K562 (cell line): ENCODE measurements at regions not wholly inside any gene's neighbourhood (a gene's known extent, or its start where the extent isn't known, plus 50 kb on each side); places are given as distances from the start of the nearest gene placed in this dataset.

Experiments
- ATAC-seq: fragments of 200-7000 bp; cut with Tn5 transposase; 3 replicates; pipeline ENCODE4 v1.9.1; 2020; ENCODE audit warnings: moderate library complexity
- BruUV-seq: library from RNA; stranded (reverse); fragments of 400-500 nt; replicated peaks from 2 replicates; lab custom pipeline; 2021; lab: Mats Ljungman, UMichigan
- CTCF ChIA-PET: fragments of 300-600 bp; formaldehyde crosslinking; extraction: SDS; loops from one replicate; lab custom pipeline; 2021; ENCODE audit warnings: low intra/inter-chr PET ratio; lab: Yijun Ruan, JAX
- POLR2A ChIA-PET: fragments of 300-600, 350-650 bp; sonication (Branson Sonifier 250); formaldehyde crosslinking; extraction: SDS; loops from one replicate; lab custom pipeline; 2021; ENCODE audit warnings: antibody characterized with exemption, inconsistent platforms; lab: Yijun Ruan, JAX
- DNase-seq, 4 experiments: peaks; one replicate each; pipeline versions ENCODE4 v3.0.0 to v3.0.0-alpha.2; 2011 to 2018; ENCODE audit warnings: low spot score in 3 of 4, mixed read lengths in 3 of 4; ENCODE audit errors: extremely low read depth in 1 of 4
- FAIRE-seq: peaks from 2 replicates; lab custom pipeline; 2011; peaks lifted over from hg19 to GRCh38; lab: Jason Lieb, UNC
- H2AFZ ChIP-seq: 2 replicates; pipeline ENCODE4 v1.6.0; 2011; ENCODE audit warnings: low read depth, low read length, control low read depth, inconsistent platforms
- H3K27ac ChIP-seq: fragments of 200-600 bp; 3 replicates; pipeline ENCODE4 v1.8.0; 2011; ENCODE audit warnings: low read depth, mild to moderate bottlenecking, control low read depth, inconsistent platforms, low read length, moderate library complexity, mixed read lengths; ENCODE audit errors: extremely low read depth
- H3K27me3 ChIP-seq, 2 experiments: fragments of 300-600 bp in 1 of 2; 2 replicates in 1 of 2; 3 replicates in 1 of 2; pipeline versions ENCODE4 v1.6.0 to v1.8.0; 2011; ENCODE audit warnings: inconsistent platforms in 2 of 2, low read length in 2 of 2, mild to moderate bottlenecking in 1 of 2, mixed read lengths in 1 of 2, moderate library complexity in 1 of 2; ENCODE audit not compliant: control insufficient read depth in 2 of 2, insufficient read depth in 2 of 2
- H3K36me3 ChIP-seq: fragments of 300-600 bp; 3 replicates; pipeline ENCODE4 v1.8.0; 2011; ENCODE audit warnings: mild to moderate bottlenecking, low read length, inconsistent platforms; ENCODE audit not compliant: control insufficient read depth, insufficient read depth
- H3K4me1 ChIP-seq, 2 experiments: fragments of 200-600 bp in 1 of 2; replicated peaks in 1 of 2; 2 replicates in 1 of 2; 3 replicates in 1 of 2; pipeline versions ENCODE4 v1.5.1 to v1.8.0; 2011; ENCODE audit warnings: inconsistent platforms in 2 of 2, low read length in 2 of 2, mild to moderate bottlenecking in 1 of 2, mixed read lengths in 1 of 2, moderate library complexity in 1 of 2; ENCODE audit not compliant: control insufficient read depth in 2 of 2, insufficient read depth in 2 of 2
- H3K4me2 ChIP-seq: 2 replicates; pipeline ENCODE4 v1.6.1; 2011; ENCODE audit warnings: low read length, control low read depth, inconsistent platforms, mixed read lengths; ENCODE audit not compliant: insufficient read depth
- H3K4me3 ChIP-seq: fragments of 200-600 bp; sonication (generic), shearing (Covaris generic); 2 replicates; pipeline ENCODE4 v1.5.1; 2016; ENCODE audit warnings: control low read depth, inconsistent platforms
- H3K79me2 ChIP-seq: fragments of 200-600 bp; 3 replicates; pipeline ENCODE4 v1.8.0; 2011; ENCODE audit warnings: low read length, inconsistent platforms; ENCODE audit not compliant: control insufficient read depth, insufficient read depth
- H3K9ac ChIP-seq, 2 experiments: 2 replicates each; pipeline versions ENCODE4 v1.6.0 to v1.6.1; 2011; ENCODE audit warnings: low read depth in 2 of 2, low read length in 2 of 2, control low read depth in 1 of 2, inconsistent platforms in 1 of 2, mild to moderate bottlenecking in 1 of 2, mixed read lengths in 1 of 2; ENCODE audit not compliant: insufficient read depth in 1 of 2
- H3K9me1 ChIP-seq: one replicate; pipeline ENCODE4 v1.6.0; 2011; ENCODE audit warnings: inconsistent platforms, mild to moderate bottlenecking, low read length, moderate library complexity; ENCODE audit not compliant: control insufficient read depth, insufficient read depth
- H3K9me3 ChIP-seq: replicated peaks from 2 replicates; pipeline ENCODE4 v1.5.1; 2011; ENCODE audit warnings: low read depth, low read length, inconsistent platforms; ENCODE audit not compliant: control insufficient read depth, insufficient read depth
- H4K20me1 ChIP-seq: replicated peaks from 2 replicates; pipeline ENCODE4 v1.6.1; 2011; ENCODE audit warnings: low read length, inconsistent platforms, mixed read lengths; ENCODE audit not compliant: control insufficient read depth, insufficient read depth
- ARID3A ChIP-seq: IDR thresholded peaks from 2 replicates; pipeline ENCODE4 v1.6.1; 2012; ENCODE audit warnings: low read depth, low read length, improper control_type of control experiment, borderline replicate concordance
- BRD4 ChIP-seq: fragments of 200-600 bp; sonication (generic); IDR thresholded peaks from 2 replicates; pipeline ENCODE4 v1.6.1; 2017; ENCODE audit warnings: inconsistent platforms
- CBFA2T2 ChIP-seq: fragments of 450-650 bp; conservative IDR thresholded peaks from 2 replicates; pipeline ENCODE4 v1.6.1; 2017; ENCODE audit warnings: mild to moderate bottlenecking
- CTCF ChIP-seq, 3 experiments: IDR thresholded peaks in 2 of 3; conservative IDR thresholded peaks in 1 of 3; 2 replicates each; pipeline ENCODE4 v1.5.1; 2011 to 2012; ENCODE audit warnings: low read length in 3 of 3, mild to moderate bottlenecking in 3 of 3, control low read depth in 2 of 3, improper control_type of control experiment in 1 of 3, inconsistent platforms in 1 of 3, low read depth in 1 of 3, mixed read lengths in 1 of 3, moderate library complexity in 1 of 3; ENCODE audit not compliant: insufficient read depth in 2 of 3
- FOXJ3 ChIP-seq: sonication (generic); formaldehyde crosslinking; IDR thresholded peaks from 2 replicates; pipeline ENCODE4 v1.4.0; 2020; ENCODE audit warnings: mild to moderate bottlenecking, missing genetic modification reagents
- GATAD2A ChIP-seq: fragments of 450-650 bp; IDR thresholded peaks from 2 replicates; pipeline ENCODE4 v1.6.1; 2017
- MNT ChIP-seq, 2 experiments: fragments of 450-650 bp; conservative IDR thresholded peaks; 2 replicates each; pipeline ENCODE4 v1.6.1; 2017; ENCODE audit warnings: mild to moderate bottlenecking in 2 of 2, moderate library complexity in 2 of 2
- PPARD ChIP-seq: fragments of 250-450 bp; sonication (Bioruptor Pico); IDR thresholded peaks from 2 replicates; pipeline ENCODE4 v1.8.0; 2022; ENCODE audit warnings: inconsistent platforms, mild to moderate bottlenecking, moderate library complexity
- RBM17 ChIP-seq: fragments of 200-400 bp; formaldehyde crosslinking; IDR thresholded peaks from 2 replicates; pipeline ENCODE4 v1.6.1; 2017; ENCODE audit warnings: low read depth, mild to moderate bottlenecking, low read length, borderline replicate concordance
- RNF219 ChIP-seq: fragments of 250-450 bp; sonication (Bioruptor Pico); IDR thresholded peaks from 2 replicates; pipeline ENCODE4 v1.5.0; 2022; ENCODE audit warnings: mild to moderate bottlenecking
- TBL1XR1 ChIP-seq, 2 experiments: IDR thresholded peaks; 2 replicates each; pipeline ENCODE4 v1.6.1; 2012; ENCODE audit warnings: improper control_type of control experiment in 2 of 2, low read length in 2 of 2, mild to moderate bottlenecking in 1 of 2
- VEZF1 ChIP-seq: fragments of 200-800 bp; sonication (Bioruptor generic); IDR thresholded peaks from 2 replicates; pipeline ENCODE4 v1.6.1; 2017; ENCODE audit warnings: missing genetic modification characterization, missing compliant biosample characterization
- ZNF143 ChIP-seq: sonication (generic); formaldehyde crosslinking; IDR thresholded peaks from 2 replicates; pipeline ENCODE4 v1.9.0; 2022; ENCODE audit warnings: mild to moderate bottlenecking, missing genetic modification reagents
- ZNF77 ChIP-seq: fragments of 250-450 bp; sonication (Bioruptor Pico); IDR thresholded peaks from 2 replicates; pipeline ENCODE4 v1.5.0; 2020
- ZNF830 ChIP-seq: fragments of 250-450 bp; sonication (Bioruptor Pico); IDR thresholded peaks from 2 replicates; pipeline ENCODE4 v1.5.0; 2021; ENCODE audit warnings: mild to moderate bottlenecking
- WGBS: fragments of 100-300 bp; shearing (Covaris generic); methylation state at CpG from one replicate; pipeline ENCODE4 v1.1.6; 2016; ENCODE audit warnings: low coverage, mixed read lengths; ENCODE audit not compliant: insufficient coverage; ENCODE audit errors: missing lambda C conversion rate; 5-methylcytosine and 5-hydroxymethylcytosine counted together
- in situ Hi-C: fragments of 300-500 bp; cut with MboI; formaldehyde crosslinking; loops from 4 replicates; pipeline ENCODE4 v1.15.0; 2018; ENCODE audit warnings: inconsistent platforms, mixed read lengths
- intact Hi-C: fragments of 100-400 bp; cut with micrococcal nuclease; formaldehyde crosslinking; loops from 2 replicates; pipeline ENCODE4 v1.14.2; 2022

- Histone ChIP-seq H3K4me2 (no peak overlapping the region), H3K36me3 (no peaks in the 10 kb centered on the region), H3K4me1 (no peaks in the 10 kb centered on the region), H3K4me3 (no peak overlapping the region), H2AFZ (no peak overlapping the region), H3K27ac (no peak overlapping the region), H3K9ac (no peak overlapping the region), H3K9me1 (no peaks in the 10 kb centered on the region), H4K20me1 (no peaks in the 10 kb centered on the region), H3K27me3 (no peaks in the 10 kb centered on the region), H3K79me2 (no peaks in the 10 kb centered on the region), H3K9me3 (no peaks in the 10 kb centered on the region)
- ChIA-PET POLR2A (no interaction called here), CTCF (no interaction called here)
- intact Hi-C loops: no loop called here
- in situ Hi-C loops: no loop called here
- BruUV-seq: no TSS peak
- no peak for FAIRE-seq
- 3% methylated on average over 2 of the region's 2 CpGs for WGBS
- no peak for DNase-seq
- ATAC-seq: no peak
- no peak for TF ChIP-seq TBL1XR1 (IDR thresholded peaks at IDR 0.05; ENCODE audit: low read length in 2 of 2)
- TF ChIP-seq RBM17: no peak
- no peak for TF ChIP-seq ARID3A
- TF ChIP-seq BRD4: no peak
- no peak for TF ChIP-seq FOXJ3 (CRISPR knock-in tag)
- no peak for TF ChIP-seq GATAD2A
- no peak for TF ChIP-seq RNF219 (CRISPR knock-in tag)
- no peak for TF ChIP-seq CTCF (IDR thresholded peaks at IDR 0.05 in 2 of 3, conservative IDR thresholded peaks at IDR 0.05 in 1 of 3; ENCODE audit: insufficient read depth in 2 of 3, low read depth in 1 of 3, low read length in 3 of 3)
- no peak for TF ChIP-seq CBFA2T2
- no peak for TF ChIP-seq PPARD (CRISPR knock-in tag)
- no peak for TF ChIP-seq MNT (conservative IDR thresholded peaks at IDR 0.05)
- no peak for TF ChIP-seq VEZF1
- TF ChIP-seq ZNF830 (CRISPR knock-in tag): no peak
- no peak for TF ChIP-seq ZNF143
- no peak for TF ChIP-seq ZNF77 (CRISPR knock-in tag)
Observed at GRCh38 chr6:23250556-23250955, 681.2 kb downstream of the HDGFL1 start.
